ENCODE measurements at regions not wholly inside any gene's neighbourhood (a gene's known extent, or its start where the extent isn't known, plus 50 kb on each side); places are given as distances from the start of the nearest gene placed in this dataset.

DNA sequence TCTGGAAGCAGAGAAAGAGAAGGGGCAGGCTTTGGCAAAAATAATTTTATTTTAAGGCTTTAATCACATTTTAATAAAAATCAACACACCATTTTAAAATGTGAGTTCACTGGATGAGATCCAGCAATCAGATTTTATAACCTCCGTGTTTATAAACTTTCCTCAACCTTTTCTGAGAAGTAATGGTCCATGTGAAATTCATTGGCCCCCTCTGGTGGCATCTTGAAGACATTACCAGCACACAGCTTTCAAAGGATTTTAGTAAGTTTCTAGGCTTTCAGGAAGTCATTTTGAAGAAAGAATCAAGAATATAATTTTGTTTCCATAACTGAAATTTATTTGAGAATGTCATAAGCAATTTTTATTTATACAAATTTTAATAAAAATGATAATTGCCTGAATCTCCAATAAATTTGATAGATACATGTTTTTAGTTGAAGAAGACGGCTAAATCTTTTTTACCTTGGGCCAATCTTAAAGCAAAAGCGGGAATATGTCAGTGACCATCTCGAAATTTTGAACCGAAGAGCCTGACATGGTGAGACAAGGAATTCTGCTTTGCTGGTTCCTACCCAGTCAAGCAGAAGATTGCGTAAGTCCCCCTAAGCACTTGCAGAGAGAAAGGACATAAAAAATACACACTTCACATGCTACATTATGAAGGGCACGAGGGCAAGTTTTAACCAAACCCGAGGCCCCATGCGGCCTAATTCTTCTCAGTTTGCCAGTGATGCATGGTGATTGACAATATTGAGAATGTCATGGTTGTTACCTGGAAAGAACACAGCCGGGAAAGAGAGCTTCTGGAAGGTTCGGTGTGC is 128.4 kb upstream of the CBLN2 start:
- H3K36me3 ChIP-seq: no peaks in the 10 kb centered on the region
- H3K4me1 ChIP-seq: no peaks in the 10 kb centered on the region
- TF ChIP-seq POLR2A (IDR thresholded peaks at IDR 0.05): no peak
- TF ChIP-seq, protein P1, sequence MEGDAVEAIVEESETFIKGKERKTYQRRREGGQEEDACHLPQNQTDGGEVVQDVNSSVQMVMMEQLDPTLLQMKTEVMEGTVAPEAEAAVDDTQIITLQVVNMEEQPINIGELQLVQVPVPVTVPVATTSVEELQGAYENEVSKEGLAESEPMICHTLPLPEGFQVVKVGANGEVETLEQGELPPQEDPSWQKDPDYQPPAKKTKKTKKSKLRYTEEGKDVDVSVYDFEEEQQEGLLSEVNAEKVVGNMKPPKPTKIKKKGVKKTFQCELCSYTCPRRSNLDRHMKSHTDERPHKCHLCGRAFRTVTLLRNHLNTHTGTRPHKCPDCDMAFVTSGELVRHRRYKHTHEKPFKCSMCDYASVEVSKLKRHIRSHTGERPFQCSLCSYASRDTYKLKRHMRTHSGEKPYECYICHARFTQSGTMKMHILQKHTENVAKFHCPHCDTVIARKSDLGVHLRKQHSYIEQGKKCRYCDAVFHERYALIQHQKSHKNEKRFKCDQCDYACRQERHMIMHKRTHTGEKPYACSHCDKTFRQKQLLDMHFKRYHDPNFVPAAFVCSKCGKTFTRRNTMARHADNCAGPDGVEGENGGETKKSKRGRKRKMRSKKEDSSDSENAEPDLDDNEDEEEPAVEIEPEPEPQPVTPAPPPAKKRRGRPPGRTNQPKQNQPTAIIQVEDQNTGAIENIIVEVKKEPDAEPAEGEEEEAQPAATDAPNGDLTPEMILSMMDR (IDR thresholded peaks at IDR 0.05): peak in 1 of 4 experiments; percentile 18
- intact Hi-C loops (cut with DNase I; ENCODE audit: low total_unique reads): no loop called here
- no peaks in the 10 kb centered on the region for H3K9me3 ChIP-seq
- H3K27me3 ChIP-seq: no peaks in the 10 kb centered on the region
- no peak overlapping the region for H3K27ac ChIP-seq
- H3K4me3 ChIP-seq: no peak overlapping the region
- DNase-seq: no peak

DNA sequence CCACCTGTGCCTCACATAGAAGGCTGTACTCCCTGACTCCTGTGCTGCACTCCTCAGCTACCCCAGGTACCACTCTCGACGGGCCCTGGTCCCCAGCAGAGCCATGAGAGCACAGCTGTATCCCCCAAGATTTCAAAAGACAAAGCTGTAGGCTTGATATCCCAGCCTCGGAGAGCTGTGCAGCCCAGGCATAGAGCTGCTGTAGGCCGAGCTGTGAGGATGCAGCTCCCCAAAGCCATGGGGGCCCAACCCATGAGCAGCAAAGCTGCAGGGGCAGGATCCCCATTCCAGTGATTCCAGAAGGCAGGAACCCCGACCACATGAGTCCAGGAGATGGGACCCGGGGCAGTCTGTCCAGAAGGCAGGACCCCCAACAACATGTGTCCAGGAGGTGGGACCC is 123.8 kb upstream of the CBLN2 start:
- Histone ChIP-seq H3K36me3 (no peaks in the 10 kb centered on the region), H3K27me3 (no peaks in the 10 kb centered on the region), H3K9me3 (no peaks in the 10 kb centered on the region), H3K4me3 (no peak overlapping the region), H3K27ac (no peak overlapping the region), H3K4me1 (no peaks in the 10 kb centered on the region)
- TF ChIP-seq POLR2A (IDR thresholded peaks at IDR 0.05): no peak
- TF ChIP-seq, protein P1 (IDR thresholded peaks at IDR 0.05): no peak
- intact Hi-C loops (cut with DNase I; ENCODE audit: low total_unique reads): no loop called here
- DNase-seq: no peak

DNA sequence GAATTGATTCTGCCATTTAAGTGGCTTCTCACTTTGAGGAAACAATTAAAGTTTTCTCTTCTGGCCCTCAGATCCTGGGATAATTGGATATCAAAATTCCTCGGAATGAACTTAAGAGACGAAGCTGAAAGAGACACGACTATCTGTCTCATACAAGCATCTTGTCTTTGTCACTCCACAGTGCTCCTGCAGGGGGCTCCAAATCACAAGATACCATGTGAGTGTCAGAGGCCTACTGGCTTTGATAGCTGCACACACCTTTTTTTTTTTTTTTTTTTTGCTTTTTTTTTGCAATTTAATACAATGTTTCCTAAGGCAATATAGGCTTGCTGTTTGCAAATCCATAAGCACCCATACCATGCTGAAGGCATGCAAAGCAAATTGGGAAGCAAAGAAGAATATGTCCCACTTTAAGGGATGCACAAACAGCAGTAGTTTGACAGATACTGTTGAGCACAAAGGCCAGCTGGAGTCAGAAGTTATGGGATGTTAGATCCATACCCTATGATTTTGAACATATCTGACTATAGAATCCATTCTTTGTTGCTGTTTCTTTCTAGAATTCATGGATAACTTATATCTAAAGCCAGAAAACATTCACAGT is 109.0 kb upstream of the CBLN2 start:
- H3K27ac ChIP-seq: no peak overlapping the region
- TF ChIP-seq, protein P1 (IDR thresholded peaks at IDR 0.05): no peak
- no peak for TF ChIP-seq POLR2A (IDR thresholded peaks at IDR 0.05)
- no peak overlapping the region for H3K4me3 ChIP-seq
- H3K4me1 ChIP-seq: no peaks in the 10 kb centered on the region
- DNase-seq: no peak
- intact Hi-C loops (cut with DNase I; ENCODE audit: low total_unique reads): no loop called here
- no peaks in the 10 kb centered on the region for H3K36me3 ChIP-seq
- H3K9me3 ChIP-seq: no peaks in the 10 kb centered on the region
- H3K27me3 ChIP-seq: no peaks in the 10 kb centered on the region

DNA sequence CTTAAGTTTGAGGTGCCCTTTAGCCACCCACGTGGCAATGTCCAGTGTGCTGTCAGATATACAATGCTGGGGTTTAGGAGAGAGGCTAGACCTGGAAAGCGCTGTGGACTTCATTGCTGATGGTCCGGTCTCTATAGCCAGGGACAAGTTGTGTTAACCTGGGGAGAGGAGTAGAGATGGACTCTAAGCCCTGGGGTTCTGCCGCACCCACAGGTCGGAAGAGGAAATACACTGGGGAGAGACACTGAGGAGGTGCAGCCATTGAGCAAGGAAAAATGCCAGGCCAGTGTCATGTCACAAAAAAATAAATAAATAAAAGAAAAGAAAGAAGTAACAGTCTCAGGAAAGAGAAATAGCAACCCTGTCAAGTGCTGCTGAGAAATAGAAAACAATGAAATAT is 106.9 kb upstream of the CBLN2 start:
- Histone ChIP-seq H3K36me3 (no peaks in the 10 kb centered on the region), H3K27me3 (no peaks in the 10 kb centered on the region), H3K4me3 (no peak overlapping the region), H3K27ac (no peak overlapping the region), H3K4me1 (no peaks in the 10 kb centered on the region), H3K9me3 (no peaks in the 10 kb centered on the region)
- TF ChIP-seq, protein P1 (IDR thresholded peaks at IDR 0.05): no peak
- TF ChIP-seq POLR2A (IDR thresholded peaks at IDR 0.05): no peak
- DNase-seq: no peak
- intact Hi-C loops (cut with DNase I; ENCODE audit: low total_unique reads): no loop called here

DNA sequence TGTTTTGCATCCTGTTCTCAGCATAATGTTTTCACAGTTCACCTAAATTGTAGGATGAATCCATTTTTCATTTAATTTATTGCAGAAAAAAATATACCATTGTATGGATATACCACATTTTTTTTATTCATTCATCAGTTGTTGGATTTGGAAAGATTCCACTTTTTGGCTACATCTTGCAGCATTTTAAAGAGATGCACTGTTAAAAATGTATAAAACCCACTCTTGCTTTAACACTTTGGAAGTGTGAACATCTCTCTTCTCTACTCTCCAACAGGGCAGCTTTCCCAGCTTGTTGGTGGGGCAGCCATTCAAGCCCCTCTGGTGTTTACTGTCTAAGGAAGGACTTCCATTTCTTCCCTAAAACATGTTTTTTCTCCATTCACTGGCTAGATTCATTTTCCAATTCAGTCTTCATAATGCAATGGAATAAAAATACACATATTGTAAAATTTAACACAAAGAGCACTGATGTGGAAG is 104.4 kb upstream of the CBLN2 start:
- no peaks in the 10 kb centered on the region for H3K4me1 ChIP-seq
- no peaks in the 10 kb centered on the region for H3K36me3 ChIP-seq
- no peak for DNase-seq
- no peaks in the 10 kb centered on the region for H3K27me3 ChIP-seq
- no peaks in the 10 kb centered on the region for H3K9me3 ChIP-seq
- TF ChIP-seq POLR2A (IDR thresholded peaks at IDR 0.05): no peak
- TF ChIP-seq, protein P1 (IDR thresholded peaks at IDR 0.05): no peak
- no peak overlapping the region for H3K27ac ChIP-seq
- no peak overlapping the region for H3K4me3 ChIP-seq
- intact Hi-C loops (cut with DNase I; ENCODE audit: low total_unique reads): no loop called here
